Aorta (tissue), 5 donors: ENCODE measurements at regions not wholly inside any gene's neighbourhood (a gene's known extent, or its start where the extent isn't known, plus 50 kb on each side); places are given as distances from the start of the nearest gene placed in this dataset.

Source experiments
- ATAC-seq: fragments of 200-7000 bp; cut with Tn5 transposase; one replicate; pipeline ENCODE4 v1.9.1; 2022; ENCODE audit warnings: moderate library complexity; ENCODE audit not compliant: low FRiP score
- DNase-seq, 2 donors: peaks; one replicate each; pipeline ENCODE4 v3.0.0-alpha.2; 2020
- H3K27ac ChIP-seq, 2 donors: one replicate each; pipeline ENCODE4 v1.5.1; 2013; ENCODE audit warnings: low read length in 2 of 2, mild to moderate bottlenecking in 2 of 2, moderate library complexity in 2 of 2, control low read depth in 1 of 2, inconsistent platforms in 1 of 2, low read depth in 1 of 2
- H3K27me3 ChIP-seq, 2 donors: one replicate each; pipeline ENCODE4 v1.6.1; 2013; ENCODE audit warnings: control low read depth in 1 of 2, low read length in 1 of 2, mild to moderate bottlenecking in 1 of 2, moderate library complexity in 1 of 2; ENCODE audit not compliant: insufficient read depth in 2 of 2, control insufficient read depth in 1 of 2
- H3K36me3 ChIP-seq, 2 donors: one replicate each; pipeline ENCODE4 v1.6.1; 2013; ENCODE audit warnings: control low read depth in 1 of 2, low read length in 1 of 2, mild to moderate bottlenecking in 1 of 2; ENCODE audit not compliant: insufficient read depth in 2 of 2, control insufficient read depth in 1 of 2
- H3K4me1 ChIP-seq, 2 donors: one replicate each; pipeline ENCODE4 v1.6.1; 2013; ENCODE audit warnings: low read length in 2 of 2, control low read depth in 1 of 2, mild to moderate bottlenecking in 1 of 2, moderate library complexity in 1 of 2; ENCODE audit not compliant: insufficient read depth in 2 of 2, control insufficient read depth in 1 of 2
- H3K4me3 ChIP-seq, 2 donors: one replicate each; pipeline ENCODE4 v1.5.1; 2013; ENCODE audit warnings: low read length in 2 of 2, control low read depth in 1 of 2, mild to moderate bottlenecking in 1 of 2
- H3K9me3 ChIP-seq: one replicate; pipeline ENCODE4 v1.6.1; 2013; ENCODE audit warnings: mild to moderate bottlenecking, low read length; ENCODE audit not compliant: control insufficient read depth
- WGBS, 2 donors: extraction: QIAGEN DNeasy Blood & Tissue Kit; methylation state at CpG; one replicate each; pipeline ENCODE4 v1.1.7; 2013; 5-methylcytosine and 5-hydroxymethylcytosine counted together
- intact Hi-C, 2 donors: fragments of 100-400 bp; cut with DNase I; formaldehyde crosslinking; loops; one replicate each; pipeline versions ENCODE4 v1.14.2 to v1.15.0; 2022
- donor health status: healthy with polysubstance abuse.
- donor health status: Bipolar disorder and iron deficiency.
- donor health status: DM: no; HTN: no; CAD: no.
- donor health status: DM: no; HTN: no; CAD: no.
- donor health status: DM: yes; HTN: yes; CAD: no.

- Histone ChIP-seq H3K27ac (no peak overlapping the region), H3K4me3 (no peak overlapping the region), H3K27me3 (no peaks in the 10 kb centered on the region), H3K36me3 (no peaks in the 10 kb centered on the region), H3K4me1 (no peaks in the 10 kb centered on the region), H3K9me3 (no peaks in the 10 kb centered on the region)
- ATAC-seq (no peak), DNase-seq (no peak)
- intact Hi-C loops = loop anchor here in 1 of 2 donors (10.0 kb wide), 1 partner anchor 61 kb away; no protein-coding TSS in a partner anchor
- WGBS, 2 donors = 56 to 59% methylated on average over 3 of the region's 3 CpGs
Observed at GRCh38 chr18:56374007-56374655, 264.3 kb downstream of the TXNL1 start.

- intact Hi-C loops = loop anchor here in 1 of 2 donors (10.0 kb wide), 1 partner anchor 61 kb away; no protein-coding TSS in a partner anchor
Observed at GRCh38 chr18:56373601-56374000, 264.8 kb downstream of the TXNL1 start.

GRCh38 chr18:56368066-56368465 lies 270.3 kb downstream of the TXNL1 start:
- DNase-seq (no peak), ATAC-seq (no peak)
- Histone ChIP-seq H3K27ac (no peak overlapping the region), H3K4me3 (no peak overlapping the region), H3K36me3 (no peaks in the 10 kb centered on the region), H3K9me3 (no peaks in the 10 kb centered on the region), H3K27me3 (no peaks in the 10 kb centered on the region), H3K4me1 (no peaks in the 10 kb centered on the region)
- 97 to 100% methylated on average over 5 of the region's 5 CpGs for WGBS, 2 donors
- intact Hi-C loops = no loop called here

More at GRCh38 chr18:56373601-56374000, 264.8 kb downstream of the TXNL1 start:
- Histone ChIP-seq H3K9me3 (no peaks in the 10 kb centered on the region), H3K36me3 (no peaks in the 10 kb centered on the region), H3K27ac (no peak overlapping the region), H3K27me3 (no peaks in the 10 kb centered on the region), H3K4me3 (no peak overlapping the region), H3K4me1 (no peaks in the 10 kb centered on the region)
- DNase-seq (no peak), ATAC-seq (no peak)
- WGBS, 2 donors = 71 to 74% methylated on average over 2 of the region's 2 CpGs

GRCh38 chr18:56358608-56359280 lies 279.6 kb downstream of the TXNL1 start:
- Histone ChIP-seq H3K27me3 (no peaks in the 10 kb centered on the region), H3K27ac (no peak overlapping the region), H3K9me3 (no peaks in the 10 kb centered on the region), H3K36me3 (no peaks in the 10 kb centered on the region), H3K4me1 (no peaks in the 10 kb centered on the region), H3K4me3 (no peak overlapping the region)
- 83 to 88% methylated on average over 5 of the region's 5 CpGs for WGBS, 2 donors
- DNase-seq (no peak), ATAC-seq (no peak)
- intact Hi-C loops = no loop called here

GRCh38 chr18:56353663-56354260 lies 284.6 kb downstream of the TXNL1 start:
- no peak overlapping the region for H3K4me3 ChIP-seq
- no peaks in the 10 kb centered on the region for H3K4me1 ChIP-seq
- intact Hi-C loops = no loop called here
- 93 to 95% methylated on average over 2 of the region's 2 CpGs for WGBS, 2 donors
- no peaks in the 10 kb centered on the region for H3K9me3 ChIP-seq
- ATAC-seq (no peak), DNase-seq (no peak)
- no peaks in the 10 kb centered on the region for H3K36me3 ChIP-seq
- H3K27me3 ChIP-seq = no peaks in the 10 kb centered on the region
- no peak overlapping the region for H3K27ac ChIP-seq

GRCh38 chr18:56351911-56352500 lies 286.4 kb downstream of the TXNL1 start:
- WGBS, 2 donors = 76 to 82% methylated on average over 6 of the region's 6 CpGs
- intact Hi-C loops = no loop called here
- no peaks in the 10 kb centered on the region for H3K36me3 ChIP-seq
- H3K27ac ChIP-seq = no peak overlapping the region
- ATAC-seq = no peak
- no peaks in the 10 kb centered on the region for H3K9me3 ChIP-seq
- no peaks in the 10 kb centered on the region for H3K4me1 ChIP-seq
- H3K27me3 ChIP-seq = no peaks in the 10 kb centered on the region
- no peak for DNase-seq
- no peak overlapping the region for H3K4me3 ChIP-seq

GRCh38 chr18:56337507-56337906 lies 300.9 kb downstream of the TXNL1 start:
- Histone ChIP-seq H3K4me3 (no peak overlapping the region), H3K9me3 (no peaks in the 10 kb centered on the region), H3K27me3 (no peaks in the 10 kb centered on the region), H3K27ac (no peak overlapping the region), H3K4me1 (peaks cover 0 to 2% of the 10 kb centered on the region in 2 donors), H3K36me3 (no peaks in the 10 kb centered on the region)
- 89 to 92% methylated on average over 4 of the region's 4 CpGs for WGBS, 2 donors
- DNase-seq (no peak), ATAC-seq (no peak)
- intact Hi-C loops = no loop called here

- Histone ChIP-seq H3K27ac (no peak overlapping the region), H3K4me3 (no peak overlapping the region), H3K36me3 (no peaks in the 10 kb centered on the region), H3K4me1 (peaks cover 2 to 4% of the 10 kb centered on the region in 2 donors), H3K9me3 (no peaks in the 10 kb centered on the region), H3K27me3 (no peaks in the 10 kb centered on the region)
- intact Hi-C loops = no loop called here
- DNase-seq (no peak), ATAC-seq (no peak)
- WGBS, 2 donors = 88 to 89% methylated on average over 2 of the region's 2 CpGs
Observed at GRCh38 chr18:56333839-56334238, 304.6 kb downstream of the TXNL1 start.
